Ascending aorta (tissue), 2 donors: ENCODE measurements at regions not wholly inside any gene's neighbourhood (a gene's known extent, or its start where the extent isn't known, plus 50 kb on each side); places are given as distances from the start of the nearest gene placed in this dataset.

ENCODE experiments used
- DNase-seq, 2 donors: peaks; one replicate each; pipeline ENCODE4 v3.0.0-alpha.2; 2019; ENCODE audit warnings: low spot score in 2 of 2
- H3K27ac ChIP-seq, 2 donors: fragments of 200-600 bp; sonication (generic); one replicate each; pipeline ENCODE4 v1.5.1; 2016 to 2017; ENCODE audit warnings: mild to moderate bottlenecking in 1 of 2
- H3K27me3 ChIP-seq: fragments of 200-600 bp; sonication (generic); one replicate; pipeline ENCODE4 v1.5.1; 2017
- H3K36me3 ChIP-seq, 2 donors: fragments of 200-600 bp; sonication (generic); one replicate each; pipeline ENCODE4 v1.5.1; 2016
- H3K4me1 ChIP-seq, 2 donors: fragments of 200-600 bp; sonication (generic); one replicate each; pipeline ENCODE4 v1.5.1; 2016 to 2017; ENCODE audit warnings: mild to moderate bottlenecking in 1 of 2
- H3K4me3 ChIP-seq, 2 donors: fragments of 200-600 bp; sonication (generic); one replicate each; pipeline ENCODE4 v1.5.1; 2016 to 2017; ENCODE audit warnings: mild to moderate bottlenecking in 1 of 2
- H3K9me3 ChIP-seq, 2 donors: fragments of 200-600 bp; sonication (generic); one replicate each; pipeline ENCODE4 v1.5.1; 2016
- intact Hi-C: fragments of 100-400 bp; cut with DNase I; formaldehyde crosslinking; loops from one replicate; pipeline ENCODE4 v1.15.1; 2023
- TF ChIP-seq, protein P1 (sequence below), 3 experiments: fragments of 200-600 bp in 2 of 3; fragments of 450-650 bp in 1 of 3; sonication (generic) in 2 of 3; IDR thresholded peaks; one replicate each; pipeline ENCODE4 v1.5.1; 2016 to 2019; ENCODE audit warnings: antibody characterized with exemption in 3 of 3, mild to moderate bottlenecking in 1 of 3, moderate library complexity in 1 of 3

DNA sequence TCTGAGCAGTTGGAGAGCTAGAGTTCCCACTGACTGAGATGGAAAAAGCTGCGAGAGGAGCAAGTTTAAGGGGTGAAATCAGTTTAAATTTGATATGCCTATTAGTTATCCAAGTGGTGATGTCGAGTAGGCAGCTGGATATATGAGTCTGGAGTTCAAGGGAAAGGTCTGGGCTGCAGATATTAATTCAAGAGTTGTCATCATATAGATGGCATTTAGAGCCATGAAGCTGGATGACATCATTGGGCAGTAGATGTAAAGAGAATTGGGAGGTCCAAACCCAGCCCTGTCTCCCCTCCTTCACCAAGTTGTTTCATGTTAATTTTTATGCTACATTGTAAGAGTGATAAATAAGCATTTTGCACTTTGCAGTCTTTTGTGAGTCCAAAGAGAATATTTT is 898.1 kb downstream of the GALC start:
- H3K27ac ChIP-seq, result no peak overlapping the region
- DNase-seq, result no peak
- H3K27me3 ChIP-seq, result no peaks in the 10 kb centered on the region
- TF ChIP-seq, protein P1, sequence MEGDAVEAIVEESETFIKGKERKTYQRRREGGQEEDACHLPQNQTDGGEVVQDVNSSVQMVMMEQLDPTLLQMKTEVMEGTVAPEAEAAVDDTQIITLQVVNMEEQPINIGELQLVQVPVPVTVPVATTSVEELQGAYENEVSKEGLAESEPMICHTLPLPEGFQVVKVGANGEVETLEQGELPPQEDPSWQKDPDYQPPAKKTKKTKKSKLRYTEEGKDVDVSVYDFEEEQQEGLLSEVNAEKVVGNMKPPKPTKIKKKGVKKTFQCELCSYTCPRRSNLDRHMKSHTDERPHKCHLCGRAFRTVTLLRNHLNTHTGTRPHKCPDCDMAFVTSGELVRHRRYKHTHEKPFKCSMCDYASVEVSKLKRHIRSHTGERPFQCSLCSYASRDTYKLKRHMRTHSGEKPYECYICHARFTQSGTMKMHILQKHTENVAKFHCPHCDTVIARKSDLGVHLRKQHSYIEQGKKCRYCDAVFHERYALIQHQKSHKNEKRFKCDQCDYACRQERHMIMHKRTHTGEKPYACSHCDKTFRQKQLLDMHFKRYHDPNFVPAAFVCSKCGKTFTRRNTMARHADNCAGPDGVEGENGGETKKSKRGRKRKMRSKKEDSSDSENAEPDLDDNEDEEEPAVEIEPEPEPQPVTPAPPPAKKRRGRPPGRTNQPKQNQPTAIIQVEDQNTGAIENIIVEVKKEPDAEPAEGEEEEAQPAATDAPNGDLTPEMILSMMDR (IDR thresholded peaks at IDR 0.05), result no peak
- H3K4me1 ChIP-seq, result no peaks in the 10 kb centered on the region
- H3K9me3 ChIP-seq, result no peaks in the 10 kb centered on the region
- no peaks in the 10 kb centered on the region for H3K36me3 ChIP-seq
- H3K4me3 ChIP-seq, result no peak overlapping the region
- intact Hi-C loops, result no loop called here

DNA sequence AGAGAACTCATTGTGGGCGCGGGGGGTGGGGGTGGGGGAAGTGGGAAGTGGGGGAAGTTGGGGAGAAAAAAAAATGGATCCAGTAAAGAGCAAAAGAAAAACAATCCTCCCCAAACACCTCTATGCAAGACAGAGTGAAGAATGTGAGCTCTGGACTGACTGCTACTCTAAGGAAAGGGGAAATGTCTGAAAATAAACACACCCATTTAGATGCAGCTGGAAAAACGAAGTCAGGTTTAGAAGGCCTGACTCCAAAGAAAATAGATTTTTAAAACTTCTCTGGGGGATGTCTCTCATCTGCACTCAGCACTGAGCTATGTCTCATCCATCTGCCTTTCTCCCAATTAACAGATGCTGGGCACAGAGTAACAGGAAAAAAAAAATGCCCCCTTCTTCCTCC is 904.4 kb downstream of the GALC start:
- H3K9me3 ChIP-seq, result no peaks in the 10 kb centered on the region
- no peak for DNase-seq
- H3K36me3 ChIP-seq, result no peaks in the 10 kb centered on the region
- H3K27ac ChIP-seq, result no peak overlapping the region
- H3K4me1 ChIP-seq, result no peaks in the 10 kb centered on the region
- H3K27me3 ChIP-seq, result no peaks in the 10 kb centered on the region
- intact Hi-C loops, result no loop called here
- no peak overlapping the region for H3K4me3 ChIP-seq
- TF ChIP-seq, protein P1 (IDR thresholded peaks at IDR 0.05), result no peak

DNA sequence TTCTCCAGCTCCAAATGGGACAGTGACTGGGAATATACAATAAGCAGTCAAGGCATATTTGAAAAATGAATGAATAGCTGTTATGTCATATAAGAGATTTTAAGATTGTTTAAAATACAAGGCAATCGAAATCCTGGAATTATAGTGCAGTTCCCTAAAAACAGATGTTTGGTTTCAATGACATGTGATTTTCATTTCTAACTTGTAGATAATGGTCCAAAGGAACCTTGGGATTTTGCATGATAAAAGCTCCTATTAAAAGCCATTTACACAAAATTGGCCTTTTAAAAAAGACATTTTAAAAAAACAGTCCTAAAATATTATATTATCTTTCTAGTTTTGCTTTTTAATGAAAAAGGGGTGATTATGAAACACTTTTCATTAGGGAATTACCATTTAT is 905.1 kb downstream of the GALC start:
- intact Hi-C loops, result no loop called here
- no peak overlapping the region for H3K27ac ChIP-seq
- no peaks in the 10 kb centered on the region for H3K4me1 ChIP-seq
- no peaks in the 10 kb centered on the region for H3K9me3 ChIP-seq
- TF ChIP-seq, protein P1 (IDR thresholded peaks at IDR 0.05), result no peak
- no peak overlapping the region for H3K4me3 ChIP-seq
- DNase-seq, result no peak
- H3K36me3 ChIP-seq, result no peaks in the 10 kb centered on the region
- H3K27me3 ChIP-seq, result no peaks in the 10 kb centered on the region

DNA sequence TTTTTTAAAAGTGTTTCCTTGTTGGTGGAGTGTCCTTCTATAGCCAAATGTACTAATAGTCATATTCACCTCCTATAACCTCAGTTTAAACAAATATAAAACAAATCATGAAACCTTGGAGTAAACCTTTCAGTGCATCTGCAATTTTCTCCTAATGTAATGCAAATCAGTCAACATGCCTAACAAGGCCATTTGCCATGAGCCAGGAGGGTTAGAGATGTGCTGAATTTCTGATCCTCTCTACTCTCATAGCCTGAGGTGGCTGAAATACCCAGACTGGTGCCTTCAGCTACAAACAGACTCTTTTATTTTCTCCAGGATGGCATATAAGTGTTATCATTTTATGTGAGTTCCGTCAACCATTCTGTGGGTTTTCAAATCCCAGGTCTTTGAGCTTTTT is 908.1 kb downstream of the GALC start:
- no peaks in the 10 kb centered on the region for H3K27me3 ChIP-seq
- H3K9me3 ChIP-seq, result no peaks in the 10 kb centered on the region
- intact Hi-C loops, result no loop called here
- no peak overlapping the region for H3K27ac ChIP-seq
- no peaks in the 10 kb centered on the region for H3K4me1 ChIP-seq
- DNase-seq, result no peak
- TF ChIP-seq, protein P1 (IDR thresholded peaks at IDR 0.05), result no peak
- no peaks in the 10 kb centered on the region for H3K36me3 ChIP-seq
- H3K4me3 ChIP-seq, result no peak overlapping the region

DNA sequence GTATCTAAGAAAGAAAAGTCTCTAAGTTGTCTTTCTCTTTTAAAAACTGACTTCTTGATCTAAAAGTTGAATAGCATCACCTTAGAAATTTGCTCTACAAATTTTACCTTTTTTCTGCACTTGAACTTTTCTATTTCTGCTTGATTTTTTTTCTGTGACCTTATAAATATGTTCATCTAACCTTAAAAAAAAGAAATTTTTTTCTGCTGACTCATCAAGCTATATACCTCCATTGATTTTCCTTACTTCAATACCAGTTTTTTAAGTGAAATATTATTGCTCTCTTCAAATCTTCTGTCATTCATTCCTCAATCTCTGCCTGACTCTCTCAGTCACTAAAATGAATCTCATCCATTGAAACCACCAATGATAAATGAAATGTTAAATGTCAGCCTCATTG is 910.1 kb downstream of the GALC start:
- H3K36me3 ChIP-seq, result no peaks in the 10 kb centered on the region
- H3K27me3 ChIP-seq, result no peaks in the 10 kb centered on the region
- H3K4me3 ChIP-seq, result no peak overlapping the region
- intact Hi-C loops, result no loop called here
- DNase-seq, result no peak
- H3K27ac ChIP-seq, result no peak overlapping the region
- no peaks in the 10 kb centered on the region for H3K4me1 ChIP-seq
- TF ChIP-seq, protein P1 (IDR thresholded peaks at IDR 0.05), result no peak
- H3K9me3 ChIP-seq, result no peaks in the 10 kb centered on the region

DNA sequence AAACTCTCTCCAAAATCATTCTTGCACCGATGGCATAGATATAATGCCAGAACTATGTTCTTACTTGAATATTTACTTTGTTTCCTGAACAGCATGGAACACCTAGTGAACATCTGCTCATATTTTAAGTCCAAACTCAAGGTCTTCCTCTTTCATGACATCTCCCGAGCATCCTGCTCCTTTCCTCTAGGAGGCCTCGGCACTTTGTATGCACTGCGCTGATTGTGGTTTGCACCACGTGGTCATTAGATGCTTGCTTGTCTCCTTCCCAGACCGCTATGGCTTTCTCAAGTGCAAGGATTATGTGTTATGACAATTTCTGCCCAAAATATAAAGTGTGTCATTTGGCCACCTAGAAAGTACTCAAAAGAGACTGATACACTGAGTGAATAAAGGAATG is 912.0 kb downstream of the GALC start:
- Histone ChIP-seq H3K4me1 (no peaks in the 10 kb centered on the region), H3K4me3 (no peak overlapping the region), H3K9me3 (no peaks in the 10 kb centered on the region), H3K27me3 (no peaks in the 10 kb centered on the region), H3K36me3 (no peaks in the 10 kb centered on the region), H3K27ac (no peak overlapping the region)
- no peak for DNase-seq
- TF ChIP-seq, protein P1 (IDR thresholded peaks at IDR 0.05), result no peak
- intact Hi-C loops, result no loop called here
